Hepatic stellate cell (primary cell): ENCODE measurements at regions not wholly inside any gene's neighbourhood (a gene's known extent, or its start where the extent isn't known, plus 50 kb on each side); places are given as distances from the start of the nearest gene placed in this dataset.

Source experiments
- DNase-seq: peaks from one replicate; pipeline ENCODE4 v3.0.0; 2011; ENCODE audit warnings: low spot score

- DNase-seq: no peak
Observed at GRCh38 chr9:2919347-2919746, 75.5 kb upstream of the PUM3 start.

DNA sequence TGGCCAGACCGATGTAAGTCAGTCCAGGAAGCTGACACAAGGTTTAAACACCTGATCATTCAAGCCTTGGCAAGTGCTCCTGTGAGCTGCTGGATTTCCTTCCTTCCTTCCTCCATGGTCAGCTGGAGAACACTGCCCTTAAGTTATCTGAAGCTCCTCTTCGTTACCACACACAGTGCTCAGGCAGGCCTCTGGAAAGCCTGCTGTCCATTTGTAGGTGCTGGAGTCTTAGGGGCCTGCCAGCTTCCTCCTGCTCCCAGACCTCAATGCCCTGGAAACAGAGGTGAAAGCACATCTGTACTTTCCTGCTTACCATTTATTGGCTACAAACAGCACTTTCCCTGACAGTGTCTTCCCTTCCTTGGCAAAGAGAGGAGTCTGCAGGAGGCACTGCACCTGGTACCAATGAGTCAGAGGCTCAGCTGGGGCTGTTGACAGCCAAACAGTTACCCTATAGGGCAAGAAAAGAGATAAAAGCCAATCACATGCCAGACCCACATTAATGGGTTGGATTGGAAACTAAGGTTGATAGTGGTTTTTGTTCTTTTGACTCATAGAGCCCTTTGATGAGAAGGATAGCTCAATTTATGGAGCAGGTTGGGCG is 72.6 kb upstream of the PUM3 start:
- no peak for DNase-seq

DNA sequence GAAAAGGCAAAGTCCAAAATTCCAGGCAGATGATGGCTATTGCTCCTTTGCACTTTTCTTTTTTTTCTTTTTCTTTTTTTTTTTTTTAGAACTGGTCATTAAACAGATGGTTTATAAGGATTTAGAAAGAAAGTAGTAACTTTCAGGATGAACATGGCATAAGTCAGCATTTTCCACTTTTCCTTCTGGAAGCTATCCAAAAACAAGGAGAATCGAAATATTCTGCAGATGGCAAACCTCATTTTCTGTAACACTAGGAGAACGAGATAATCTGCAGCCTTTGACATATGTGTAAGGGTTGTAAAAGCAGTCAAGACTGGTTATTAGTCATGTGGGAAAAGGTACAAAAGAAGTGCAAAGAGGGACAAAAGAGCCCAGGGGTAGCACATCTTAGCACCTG is 69.1 kb upstream of the PUM3 start:
- DNase-seq: no peak

- no peak for DNase-seq
Observed at GRCh38 chr9:2907411-2907810, 63.5 kb upstream of the PUM3 start.

GRCh38 chr9:2904242-2904930 is 60.5 kb upstream of the PUM3 start:
- no peak for DNase-seq
